ENCODE measurements at regions not wholly inside any gene's neighbourhood (a gene's known extent, or its start where the extent isn't known, plus 50 kb on each side); places are given as distances from the start of the nearest gene placed in this dataset.

DNA sequence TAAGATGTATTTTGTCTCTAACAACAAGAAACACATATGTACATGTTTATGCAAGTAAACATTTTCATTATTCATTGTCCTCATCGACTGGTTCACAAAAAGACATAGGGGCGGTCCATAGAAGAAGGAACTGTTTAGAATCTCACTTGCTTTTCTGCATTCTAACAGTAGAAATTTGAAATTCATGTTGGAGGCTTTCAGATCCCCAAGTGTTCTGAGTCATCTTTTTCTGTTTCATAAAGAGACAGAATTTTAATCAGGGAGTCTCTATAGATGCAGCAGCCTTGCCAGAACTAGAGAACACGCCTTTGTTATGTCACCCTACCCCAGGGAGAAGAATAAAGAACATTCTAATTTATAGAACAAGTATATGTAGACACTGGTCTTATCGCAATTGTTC is 324.3 kb downstream of the GABRG2 start:
- TF ChIP-seq, protein P1, sequence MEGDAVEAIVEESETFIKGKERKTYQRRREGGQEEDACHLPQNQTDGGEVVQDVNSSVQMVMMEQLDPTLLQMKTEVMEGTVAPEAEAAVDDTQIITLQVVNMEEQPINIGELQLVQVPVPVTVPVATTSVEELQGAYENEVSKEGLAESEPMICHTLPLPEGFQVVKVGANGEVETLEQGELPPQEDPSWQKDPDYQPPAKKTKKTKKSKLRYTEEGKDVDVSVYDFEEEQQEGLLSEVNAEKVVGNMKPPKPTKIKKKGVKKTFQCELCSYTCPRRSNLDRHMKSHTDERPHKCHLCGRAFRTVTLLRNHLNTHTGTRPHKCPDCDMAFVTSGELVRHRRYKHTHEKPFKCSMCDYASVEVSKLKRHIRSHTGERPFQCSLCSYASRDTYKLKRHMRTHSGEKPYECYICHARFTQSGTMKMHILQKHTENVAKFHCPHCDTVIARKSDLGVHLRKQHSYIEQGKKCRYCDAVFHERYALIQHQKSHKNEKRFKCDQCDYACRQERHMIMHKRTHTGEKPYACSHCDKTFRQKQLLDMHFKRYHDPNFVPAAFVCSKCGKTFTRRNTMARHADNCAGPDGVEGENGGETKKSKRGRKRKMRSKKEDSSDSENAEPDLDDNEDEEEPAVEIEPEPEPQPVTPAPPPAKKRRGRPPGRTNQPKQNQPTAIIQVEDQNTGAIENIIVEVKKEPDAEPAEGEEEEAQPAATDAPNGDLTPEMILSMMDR (IDR thresholded peaks at IDR 0.05; ENCODE audit: insufficient read depth, low read length, poor library complexity, severe bottlenecking): no peak
- TF ChIP-seq EZH2phosphoT487 (conservative IDR thresholded peaks at IDR 0.05; ENCODE audit: low read length): no peak

Measured in SU-DHL-6 (cell line).